Muscle of leg (tissue), 3 donors: ENCODE measurements at regions not wholly inside any gene's neighbourhood (a gene's known extent, or its start where the extent isn't known, plus 50 kb on each side); places are given as distances from the start of the nearest gene placed in this dataset.

Source experiments
- DNase-seq: peaks from one replicate; pipeline ENCODE4 v3.0.0; 2013
- H3K27ac ChIP-seq: one replicate; pipeline ENCODE4 v1.5.1; 2013; ENCODE audit warnings: mild to moderate bottlenecking, low read length, control low read depth
- H3K27me3 ChIP-seq: one replicate; pipeline ENCODE4 v1.6.1; 2013; ENCODE audit warnings: low read length; ENCODE audit not compliant: control insufficient read depth, insufficient read depth
- H3K36me3 ChIP-seq: one replicate; pipeline ENCODE4 v1.6.1; 2013; ENCODE audit warnings: low read length; ENCODE audit not compliant: control insufficient read depth, insufficient read depth
- H3K4me1 ChIP-seq: one replicate; pipeline ENCODE4 v1.6.1; 2013; ENCODE audit warnings: low read length; ENCODE audit not compliant: control insufficient read depth, insufficient read depth
- H3K4me3 ChIP-seq: one replicate; pipeline ENCODE4 v1.5.1; 2013; ENCODE audit warnings: low read length, control low read depth
- H3K9me3 ChIP-seq: replicated peaks from 2 replicates; pipeline ENCODE4 v1.6.1; 2013; ENCODE audit warnings: low read depth, low read length; ENCODE audit not compliant: control insufficient read depth
- WGBS: methylation state at CpG from one replicate; pipeline ENCODE4 v1.1.5; 2013; ENCODE audit warnings: missing lambda C conversion rate; ENCODE audit not compliant: insufficient coverage; 5-methylcytosine and 5-hydroxymethylcytosine counted together

- Histone ChIP-seq H3K27me3 (no peaks in the 10 kb centered on the region), H3K36me3 (no peaks in the 10 kb centered on the region), H3K27ac (peak overlapping the region; percentile 87), H3K9me3 (no peaks in the 10 kb centered on the region), H3K4me3 (no peak overlapping the region), H3K4me1 (no peaks in the 10 kb centered on the region)
- 40% methylated on average over 1 of the region's 5 CpGs for WGBS
- DNase-seq: peak; percentile 98
These were observed 190.1 kb downstream of the TTC32 start for GRCh38 chr2:19711470-19712372.

- no peak overlapping the region for H3K4me3 ChIP-seq
- no peaks in the 10 kb centered on the region for H3K4me1 ChIP-seq
- H3K27ac ChIP-seq: no peak overlapping the region
- H3K9me3 ChIP-seq: no peaks in the 10 kb centered on the region
- H3K27me3 ChIP-seq: no peaks in the 10 kb centered on the region
- no CpG with 5 or more reads among the region's 2 CpGs for WGBS
- no peaks in the 10 kb centered on the region for H3K36me3 ChIP-seq
- DNase-seq: no peak
These were observed 191.6 kb downstream of the TTC32 start for GRCh38 chr2:19710230-19710629.

GRCh38 chr2:19709553-19709952, 192.2 kb downstream of the TTC32 start:
- Histone ChIP-seq H3K9me3 (no peaks in the 10 kb centered on the region), H3K4me3 (no peak overlapping the region), H3K36me3 (no peaks in the 10 kb centered on the region), H3K27ac (no peak overlapping the region), H3K4me1 (no peaks in the 10 kb centered on the region), H3K27me3 (no peaks in the 10 kb centered on the region)
- no peak for DNase-seq
- WGBS: no CpG with 5 or more reads among the region's 2 CpGs

GRCh38 chr2:19708776-19709175, 193.0 kb downstream of the TTC32 start:
- Histone ChIP-seq H3K27me3 (no peaks in the 10 kb centered on the region), H3K9me3 (no peaks in the 10 kb centered on the region), H3K27ac (no peak overlapping the region), H3K4me3 (no peak overlapping the region), H3K36me3 (no peaks in the 10 kb centered on the region), H3K4me1 (no peaks in the 10 kb centered on the region)
- no peak for DNase-seq
- no CpG with 5 or more reads among the region's 2 CpGs for WGBS

- Histone ChIP-seq H3K27me3 (no peaks in the 10 kb centered on the region), H3K4me1 (no peaks in the 10 kb centered on the region), H3K9me3 (no peaks in the 10 kb centered on the region), H3K36me3 (no peaks in the 10 kb centered on the region), H3K27ac (no peak overlapping the region), H3K4me3 (no peak overlapping the region)
- no peak for DNase-seq
These were observed 195.5 kb downstream of the TTC32 start for GRCh38 chr2:19706332-19706731.

GRCh38 chr2:19702267-19702666, 199.5 kb downstream of the TTC32 start:
- peaks cover 9% of the 10 kb centered on the region for H3K4me1 ChIP-seq
- H3K9me3 ChIP-seq: peaks cover 7% of the 10 kb centered on the region
- no peaks in the 10 kb centered on the region for H3K36me3 ChIP-seq
- H3K4me3 ChIP-seq: no peak overlapping the region
- DNase-seq: no peak
- no peaks in the 10 kb centered on the region for H3K27me3 ChIP-seq
- H3K27ac ChIP-seq: no peak overlapping the region
- WGBS: 90% methylated on average over 3 of the region's 4 CpGs

GRCh38 chr2:19700861-19701585, 200.8 kb downstream of the TTC32 start:
- no peaks in the 10 kb centered on the region for H3K27me3 ChIP-seq
- H3K4me3 ChIP-seq: no peak overlapping the region
- H3K36me3 ChIP-seq: no peaks in the 10 kb centered on the region
- H3K4me1 ChIP-seq: peaks cover 9% of the 10 kb centered on the region
- H3K9me3 ChIP-seq: peaks cover 12% of the 10 kb centered on the region
- 85% methylated on average over 5 of the region's 10 CpGs for WGBS
- H3K27ac ChIP-seq: no peak overlapping the region
- DNase-seq: no peak

GRCh38 chr2:19697131-19697530, 204.7 kb downstream of the TTC32 start:
- WGBS: 80% methylated on average over 1 of the region's 2 CpGs
- Histone ChIP-seq H3K27me3 (no peaks in the 10 kb centered on the region), H3K27ac (no peak overlapping the region), H3K36me3 (no peaks in the 10 kb centered on the region), H3K4me1 (peaks cover 9% of the 10 kb centered on the region), H3K4me3 (no peak overlapping the region), H3K9me3 (peaks cover 12% of the 10 kb centered on the region)
- no peak for DNase-seq

GRCh38 chr2:19695706-19696105, 206.1 kb downstream of the TTC32 start:
- DNase-seq: no peak
- Histone ChIP-seq H3K4me3 (no peak overlapping the region), H3K4me1 (peaks cover 9% of the 10 kb centered on the region), H3K27ac (no peak overlapping the region), H3K36me3 (no peaks in the 10 kb centered on the region), H3K27me3 (no peaks in the 10 kb centered on the region), H3K9me3 (peaks cover 12% of the 10 kb centered on the region)
- 100% methylated on average over 1 of the region's 4 CpGs for WGBS

GRCh38 chr2:19691892-19692291, 209.9 kb downstream of the TTC32 start:
- no CpG with 5 or more reads among the region's 1 CpG for WGBS
- Histone ChIP-seq H3K36me3 (no peaks in the 10 kb centered on the region), H3K27ac (no peak overlapping the region)

More at GRCh38 chr2:19691892-19692291, 209.9 kb downstream of the TTC32 start:
- Histone ChIP-seq H3K4me3 (no peak overlapping the region), H3K4me1 (no peaks in the 10 kb centered on the region), H3K27me3 (no peaks in the 10 kb centered on the region), H3K9me3 (peaks cover 4% of the 10 kb centered on the region)
- no peak for DNase-seq
